ENCODE measurements at regions not wholly inside any gene's neighbourhood (a gene's known extent, or its start where the extent isn't known, plus 50 kb on each side); places are given as distances from the start of the nearest gene placed in this dataset.

GRCh38 chr14:94673781-94674231, 61.6 kb downstream of the SERPINA3 start:
- H3K4me3 ChIP-seq: no peak overlapping the region
- no peak for TF ChIP-seq CTCF (IDR thresholded peaks at IDR 0.05)
- TF ChIP-seq EZH2 (IDR thresholded peaks at IDR 0.05): no peak
- no peak for TF ChIP-seq EZH2phosphoT487 (IDR thresholded peaks at IDR 0.05)

More at GRCh38 chr14:94673781-94674231, 61.6 kb downstream of the SERPINA3 start:
- Histone ChIP-seq H2AFZ (replicated peaks) (no peak overlapping the region), H3K4me2 (no peak overlapping the region), H3K27ac (no peak overlapping the region), H3K36me3 (no peaks in the 10 kb centered on the region), H3F3A (ENCODE audit: low read depth) (no peaks in the 10 kb centered on the region), H3K4me1 (peaks cover 5% of the 10 kb centered on the region), H3K79me2 (ENCODE audit: low read depth) (no peaks in the 10 kb centered on the region), H3K27me3 (no peaks in the 10 kb centered on the region), H3K9ac (no peak overlapping the region), H4K20me1 (ENCODE audit: low read depth) (no peaks in the 10 kb centered on the region), H3K9me3 (ENCODE audit: low read depth) (no peaks in the 10 kb centered on the region)
- no peak overlapping the region for H3K27ac Mint-ChIP-seq
- no peak for DNase-seq (ENCODE audit: low spot score)
- H3K36me3 Mint-ChIP-seq: no peaks in the 10 kb centered on the region
- peaks cover 6% of the 10 kb centered on the region for H3K27me3 Mint-ChIP-seq (ENCODE audit: insufficient read depth, low read depth)
- no peaks in the 10 kb centered on the region for H3K9me3 Mint-ChIP-seq
- no peak overlapping the region for H3K4me3 Mint-ChIP-seq
- peaks cover 12% of the 10 kb centered on the region for H3K4me1 Mint-ChIP-seq

Measured in neural progenitor cell (in vitro differentiated cells).